ENCODE measurements at regions not wholly inside any gene's neighbourhood (a gene's known extent, or its start where the extent isn't known, plus 50 kb on each side); places are given as distances from the start of the nearest gene placed in this dataset.

GRCh38 chr17:33922971-33923370, 332.1 kb upstream of the CCL2 start:
- intact Hi-C loops (cut with micrococcal nuclease; ENCODE audit: unreplicated experiment), result no loop called here
- no peak overlapping the region for H3K27ac ChIP-seq (ENCODE audit: low read depth, low read length, poor library complexity, severe bottlenecking)
- POLR2A ChIA-PET (ENCODE audit: low non-redundant PET), result no interaction called here
- H3K9me3 ChIP-seq (ENCODE audit: low read depth, low read length, poor library complexity, severe bottlenecking), result no peaks in the 10 kb centered on the region
- H3K27me3 ChIP-seq (replicated peaks; ENCODE audit: insufficient read depth, low read depth, low read length, poor library complexity), result no peaks in the 10 kb centered on the region
- no TSS peak for BruUV-seq (replicated peaks)
- TF ChIP-seq EZH2 (IDR thresholded peaks at IDR 0.05; ENCODE audit: borderline replicate concordance, low read depth, low read length, poor library complexity, severe bottlenecking) (no peak), CTCF (conservative IDR thresholded peaks at IDR 0.05; ENCODE audit: low read depth, low read length) (no peak)
- CTCF ChIA-PET, result no interaction called here
- no peaks in the 10 kb centered on the region for H3K36me3 ChIP-seq (ENCODE audit: insufficient read depth, low read length, poor library complexity, severe bottlenecking)
- no peaks in the 10 kb centered on the region for H3K4me1 ChIP-seq (ENCODE audit: insufficient read depth, low read length, poor library complexity, severe bottlenecking)
- DNase-seq (ENCODE audit: low spot score), result no peak
- H3K4me3 ChIP-seq (ENCODE audit: low read depth, low read length, poor library complexity, severe bottlenecking), result no peak overlapping the region

GRCh38 chr17:33924104-33924503, 331.0 kb upstream of the CCL2 start:
- CTCF ChIA-PET, result no interaction called here
- H3K27ac ChIP-seq (ENCODE audit: low read depth, low read length, poor library complexity, severe bottlenecking), result no peak overlapping the region
- no peaks in the 10 kb centered on the region for H3K27me3 ChIP-seq (replicated peaks; ENCODE audit: insufficient read depth, low read depth, low read length, poor library complexity)
- no peak for DNase-seq (ENCODE audit: low spot score)
- H3K4me1 ChIP-seq (ENCODE audit: insufficient read depth, low read length, poor library complexity, severe bottlenecking), result no peaks in the 10 kb centered on the region
- H3K9me3 ChIP-seq (ENCODE audit: low read depth, low read length, poor library complexity, severe bottlenecking), result no peaks in the 10 kb centered on the region
- no peaks in the 10 kb centered on the region for H3K36me3 ChIP-seq (ENCODE audit: insufficient read depth, low read length, poor library complexity, severe bottlenecking)
- POLR2A ChIA-PET (ENCODE audit: low non-redundant PET), result no interaction called here
- no TSS peak for BruUV-seq (replicated peaks)
- intact Hi-C loops (cut with micrococcal nuclease; ENCODE audit: unreplicated experiment), result no loop called here
- no peak overlapping the region for H3K4me3 ChIP-seq (ENCODE audit: low read depth, low read length, poor library complexity, severe bottlenecking)
- TF ChIP-seq EZH2 (IDR thresholded peaks at IDR 0.05; ENCODE audit: borderline replicate concordance, low read depth, low read length, poor library complexity, severe bottlenecking) (no peak), CTCF (conservative IDR thresholded peaks at IDR 0.05; ENCODE audit: low read depth, low read length) (no peak)

- Histone ChIP-seq H3K27ac (ENCODE audit: low read depth, low read length, poor library complexity, severe bottlenecking) (no peak overlapping the region), H3K36me3 (ENCODE audit: insufficient read depth, low read length, poor library complexity, severe bottlenecking) (no peaks in the 10 kb centered on the region), H3K4me1 (ENCODE audit: insufficient read depth, low read length, poor library complexity, severe bottlenecking) (no peaks in the 10 kb centered on the region), H3K27me3 (replicated peaks; ENCODE audit: insufficient read depth, low read depth, low read length, poor library complexity) (no peaks in the 10 kb centered on the region), H3K9me3 (ENCODE audit: low read depth, low read length, poor library complexity, severe bottlenecking) (no peaks in the 10 kb centered on the region), H3K4me3 (ENCODE audit: low read depth, low read length, poor library complexity, severe bottlenecking) (no peak overlapping the region)
- intact Hi-C loops (cut with micrococcal nuclease; ENCODE audit: unreplicated experiment), result loop anchor here (2.0 kb wide), 1 partner anchor 221 kb away; no protein-coding TSS in a partner anchor
- no TSS peak for BruUV-seq (replicated peaks)
- ChIA-PET CTCF (no interaction called here), POLR2A (ENCODE audit: low non-redundant PET) (no interaction called here)
- TF ChIP-seq CTCF (conservative IDR thresholded peaks at IDR 0.05; ENCODE audit: low read depth, low read length) (no peak), EZH2 (IDR thresholded peaks at IDR 0.05; ENCODE audit: borderline replicate concordance, low read depth, low read length, poor library complexity, severe bottlenecking) (no peak)
- no peak for DNase-seq (ENCODE audit: low spot score)
These were observed 329.4 kb upstream of the CCL2 start for GRCh38 chr17:33925649-33926048.
